Thymus (tissue), 11 donors: ENCODE measurements at regions not wholly inside any gene's neighbourhood (a gene's known extent, or its start where the extent isn't known, plus 50 kb on each side); places are given as distances from the start of the nearest gene placed in this dataset.

ENCODE experiments used
- DNase-seq, 9 donors: peaks; one replicate each; pipeline ENCODE4 v3.0.0-alpha.2; 2013; ENCODE audit warnings: low spot score in 9 of 9, low read depth in 6 of 9, missing footprints in 1 of 9
- H3K27ac ChIP-seq, 2 donors: one replicate each; pipeline ENCODE4 v1.5.1; 2013; ENCODE audit warnings: control low read depth in 1 of 2, low read depth in 1 of 2, low read length in 1 of 2, mild to moderate bottlenecking in 1 of 2, moderate library complexity in 1 of 2
- H3K27me3 ChIP-seq, 2 donors: one replicate each; pipeline ENCODE4 v1.5.1; 2013; ENCODE audit warnings: low read length in 1 of 2; ENCODE audit not compliant: control insufficient read depth in 2 of 2, insufficient read depth in 1 of 2
- H3K36me3 ChIP-seq, 2 donors: one replicate each; pipeline ENCODE4 v1.5.1; 2013; ENCODE audit warnings: low read length in 1 of 2, mild to moderate bottlenecking in 1 of 2, moderate library complexity in 1 of 2; ENCODE audit not compliant: control insufficient read depth in 2 of 2, insufficient read depth in 2 of 2
- H3K4me1 ChIP-seq, 2 donors: one replicate each; pipeline ENCODE4 v1.5.1; 2013; ENCODE audit warnings: low read length in 2 of 2; ENCODE audit not compliant: control insufficient read depth in 2 of 2, insufficient read depth in 2 of 2
- H3K4me3 ChIP-seq, 2 donors: one replicate each; pipeline ENCODE4 v1.5.1; 2013; ENCODE audit warnings: low read length in 2 of 2, control low read depth in 1 of 2, mild to moderate bottlenecking in 1 of 2
- H3K9me3 ChIP-seq, 2 donors: one replicate each; pipeline ENCODE4 v1.5.1; 2013; ENCODE audit warnings: low read length in 1 of 2, mild to moderate bottlenecking in 1 of 2; ENCODE audit not compliant: control insufficient read depth in 2 of 2, insufficient read depth in 1 of 2
- WGBS: extraction: QIAGEN DNeasy Blood & Tissue Kit; methylation state at CpG from one replicate; pipeline ENCODE4 v1.1.7; 2013; 5-methylcytosine and 5-hydroxymethylcytosine counted together
- donor health status: healthy.

DNA sequence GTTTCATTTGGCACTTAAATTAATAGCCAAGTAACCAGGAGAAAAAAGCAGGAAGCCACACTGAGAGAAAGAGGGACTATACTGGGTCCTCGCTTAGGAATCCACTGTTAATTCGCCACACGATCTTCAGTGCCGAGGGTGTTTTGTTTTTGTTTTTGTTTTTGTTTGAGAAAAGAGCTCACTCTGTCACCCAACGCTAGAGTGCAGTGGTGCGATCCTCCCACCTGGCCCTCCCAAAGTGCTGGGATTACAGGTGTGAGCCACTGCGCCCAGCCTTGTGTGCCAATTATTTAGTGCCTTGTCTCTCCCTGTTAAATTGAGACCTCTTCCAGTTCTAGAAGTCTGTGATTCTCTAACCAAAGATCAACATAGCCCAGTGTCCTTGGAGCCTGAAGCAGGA, 53.8 kb upstream of the TPM1 start:
- WGBS, result 92% methylated on average over 7 of the region's 7 CpGs
- Histone ChIP-seq H3K9me3 (no peaks in the 10 kb centered on the region), H3K27me3 (peaks cover 0 to 7% of the 10 kb centered on the region in 2 donors), H3K36me3 (no peaks in the 10 kb centered on the region), H3K4me3 (no peak overlapping the region), H3K4me1 (no peaks in the 10 kb centered on the region), H3K27ac (no peak overlapping the region)
- no peak for DNase-seq

DNA sequence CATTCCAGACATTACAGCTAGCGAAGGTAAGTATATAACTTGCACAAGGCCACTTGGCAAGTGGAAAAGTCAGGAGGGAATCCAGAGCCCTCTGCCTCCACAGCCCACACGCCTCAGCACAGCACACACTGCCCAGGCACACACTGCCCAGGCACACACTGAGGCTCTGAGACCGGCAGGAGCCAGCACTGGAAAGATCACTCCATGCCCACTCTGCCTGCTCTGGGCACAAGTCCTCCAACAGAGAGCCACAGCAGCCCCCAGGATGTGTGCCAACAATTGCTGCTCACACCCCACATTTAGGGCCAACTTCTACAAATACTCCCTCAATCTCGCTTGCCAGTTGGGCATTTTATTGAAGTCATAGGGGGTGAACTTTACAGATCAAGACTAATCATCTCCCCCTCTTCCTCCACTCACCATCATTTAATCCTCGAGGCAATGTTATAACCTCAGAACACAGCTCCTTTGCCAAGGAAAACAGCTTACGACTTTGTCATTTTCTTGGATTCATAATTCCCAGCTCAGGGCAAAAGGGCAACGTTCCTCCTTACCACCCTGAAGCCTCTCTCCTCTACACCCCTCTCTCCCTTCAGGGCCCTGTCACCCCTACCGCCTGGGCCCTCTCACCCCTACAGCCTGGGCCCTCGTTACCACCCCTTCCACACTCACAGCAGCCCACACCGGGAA, 53.0 kb upstream of the TPM1 start:
- Histone ChIP-seq H3K4me3 (no peak overlapping the region), H3K36me3 (no peaks in the 10 kb centered on the region), H3K9me3 (no peaks in the 10 kb centered on the region), H3K4me1 (no peaks in the 10 kb centered on the region), H3K27me3 (peaks cover 0 to 7% of the 10 kb centered on the region in 2 donors), H3K27ac (no peak overlapping the region)
- DNase-seq, result no peak
- 83% methylated on average over 10 of the region's 10 CpGs for WGBS

DNA sequence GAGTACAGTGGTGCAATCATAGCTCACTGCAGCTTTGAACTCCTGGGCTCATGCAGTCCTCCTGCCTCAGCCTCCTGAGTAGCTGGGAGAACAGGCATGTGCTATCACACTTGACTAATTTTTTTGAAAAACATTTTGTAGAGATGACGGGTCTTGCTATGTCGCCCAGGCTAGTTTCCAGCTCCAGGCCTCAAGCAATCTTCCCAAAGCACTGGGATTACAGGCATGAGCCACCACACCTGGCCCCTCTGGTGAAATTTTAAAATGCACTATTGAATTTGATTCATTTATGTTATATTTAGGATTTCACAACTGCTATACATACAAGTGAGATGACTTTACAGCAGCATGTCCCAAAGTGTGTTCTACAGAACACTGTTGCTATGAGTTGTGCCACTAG, 50.8 kb upstream of the TPM1 start:
- no peaks in the 10 kb centered on the region for H3K9me3 ChIP-seq
- 45% methylated on average over 2 of the region's 2 CpGs for WGBS

DNA sequence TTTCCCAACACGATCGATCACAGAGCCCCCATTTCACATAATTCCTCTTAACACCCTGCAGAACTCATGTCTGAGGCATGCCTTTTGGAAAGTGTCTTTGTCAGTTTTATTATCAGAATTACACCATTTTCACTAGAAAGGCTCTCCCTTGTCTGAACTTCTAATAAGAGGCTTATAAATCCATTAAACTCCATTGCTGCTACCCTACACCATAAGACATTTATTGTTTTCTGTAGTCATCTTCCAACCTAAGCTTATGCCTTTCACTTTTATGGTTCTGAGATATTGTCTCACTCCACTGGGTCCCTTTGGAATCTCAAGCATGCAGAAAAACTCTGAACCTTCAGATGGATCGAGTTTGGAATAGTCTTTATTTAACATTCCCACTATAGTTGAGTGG, 50.2 kb upstream of the TPM1 start:
- no peak overlapping the region for H3K4me3 ChIP-seq
- no peaks in the 10 kb centered on the region for H3K36me3 ChIP-seq
- H3K9me3 ChIP-seq, result no peaks in the 10 kb centered on the region
- no peak for DNase-seq
- H3K4me1 ChIP-seq, result no peaks in the 10 kb centered on the region
- no peak overlapping the region for H3K27ac ChIP-seq
- WGBS, result 94% methylated on average over 3 of the region's 3 CpGs
- peaks cover 0 to 4% of the 10 kb centered on the region in 2 donors for H3K27me3 ChIP-seq

More for the DNA sequence above, 50.8 kb upstream of the TPM1 start:
- Histone ChIP-seq H3K27ac (no peak overlapping the region), H3K36me3 (no peaks in the 10 kb centered on the region), H3K4me3 (no peak overlapping the region), H3K27me3 (peaks cover 0 to 4% of the 10 kb centered on the region in 2 donors), H3K4me1 (no peaks in the 10 kb centered on the region)
- no peak for DNase-seq
